Panc1 (cell line): ENCODE measurements at regions not wholly inside any gene's neighbourhood (a gene's known extent, or its start where the extent isn't known, plus 50 kb on each side); places are given as distances from the start of the nearest gene placed in this dataset.

Experiments used
- ATAC-seq: fragments of 200-7000 bp; cut with Tn5 transposase; 2 replicates; pipeline ENCODE4 v1.9.1; 2020; ENCODE audit warnings: mild to moderate bottlenecking, moderate library complexity
- BruUV-seq: library from RNA; stranded (reverse); fragments of 400-500 nt; replicated peaks from 2 replicates; lab custom pipeline; 2021; lab: Mats Ljungman, UMichigan
- CTCF ChIA-PET: fragments of 300-600 bp; sonication (Branson Sonifier 250); formaldehyde crosslinking; loops from one replicate; lab custom pipeline; 2022; ENCODE audit warnings: antibody characterized with exemption; lab: Charles Lee
- POLR2A ChIA-PET: fragments of 300-600 bp; sonication (Branson Sonifier 250); formaldehyde crosslinking; loops from one replicate; lab custom pipeline; 2022; ENCODE audit warnings: antibody characterized with exemption; lab: Charles Lee
- DNase-seq: peaks from one replicate; pipeline ENCODE4 v3.0.0-alpha.2; 2010; ENCODE audit warnings: low read depth, low spot score
- H3K27ac ChIP-seq: 2 replicates; pipeline ENCODE4 v1.5.1; 2011; ENCODE audit warnings: mild to moderate bottlenecking, low read length, inconsistent platforms
- H3K27me3 ChIP-seq: fragments of 200-500 bp; sonication (Bioruptor generic); 2 replicates; pipeline ENCODE4 v1.6.0; 2014; ENCODE audit warnings: low read length, inconsistent platforms; ENCODE audit not compliant: control insufficient read depth, insufficient read depth
- H3K36me3 ChIP-seq: fragments of 200-500 bp; sonication (Bioruptor generic); 2 replicates; pipeline ENCODE4 v1.5.1; 2014; ENCODE audit warnings: inconsistent platforms, mild to moderate bottlenecking, low read length, moderate library complexity; ENCODE audit not compliant: control insufficient read depth, insufficient read depth
- H3K4me1 ChIP-seq: 2 replicates; pipeline ENCODE4 v1.5.1; 2011; ENCODE audit warnings: inconsistent platforms, mild to moderate bottlenecking, low read length, moderate library complexity; ENCODE audit not compliant: control insufficient read depth, insufficient read depth
- H3K4me3 ChIP-seq, 2 experiments: 2 replicates each; pipeline ENCODE4 v1.5.1; 2011 to 2012; ENCODE audit warnings: low read depth in 2 of 2, low read length in 2 of 2, mild to moderate bottlenecking in 2 of 2, inconsistent platforms in 1 of 2, moderate library complexity in 1 of 2
- H3K9me3 ChIP-seq: fragments of 200-500 bp; sonication (Bioruptor generic); 2 replicates; pipeline ENCODE4 v1.5.1; 2014; ENCODE audit warnings: low read depth, mild to moderate bottlenecking, inconsistent platforms, low read length, moderate library complexity; ENCODE audit not compliant: control insufficient read depth, insufficient read depth
- CTCF ChIP-seq: fragments of 450-650 bp; IDR thresholded peaks from 2 replicates; pipeline ENCODE4 v1.5.1; 2017; ENCODE audit warnings: mild to moderate bottlenecking
- POLR2AphosphoS5 ChIP-seq: IDR thresholded peaks from 2 replicates; pipeline ENCODE4 v1.6.1; 2012; ENCODE audit warnings: mild to moderate bottlenecking, low read depth, low read length, moderate library complexity
- REST ChIP-seq, 2 experiments: IDR thresholded peaks; 2 replicates each; pipeline ENCODE4 v1.6.1; 2011 to 2012; ENCODE audit warnings: low read depth in 2 of 2, control low read depth in 1 of 2, low read length in 1 of 2, mild to moderate bottlenecking in 1 of 2, moderate library complexity in 1 of 2; ENCODE audit not compliant: insufficient read depth in 1 of 2
- SIN3A ChIP-seq: IDR thresholded peaks from 2 replicates; pipeline ENCODE4 v1.6.1; 2012; ENCODE audit warnings: low read depth, mild to moderate bottlenecking, low read length, moderate library complexity, borderline replicate concordance; ENCODE audit not compliant: insufficient read depth
- TCF7L2 ChIP-seq: IDR thresholded peaks from 2 replicates; pipeline ENCODE4 v1.6.1; 2011; ENCODE audit warnings: mild to moderate bottlenecking, low read depth, low read length, inconsistent platforms
- in situ Hi-C: cut with HindIII; loops from 2 replicates; pipeline ENCODE4 v1.10.0; 2016; ENCODE audit warnings: low sequenced_read_pairs, low pct_unique_long_range_greater_than_20kb
- intact Hi-C: fragments of 100-400 bp; cut with micrococcal nuclease; formaldehyde crosslinking; loops from one replicate; pipeline ENCODE4 v1.10.0; 2022; ENCODE audit not compliant: unreplicated experiment

GRCh38 chr2:594297-594949, 82.8 kb downstream of the TMEM18 start:
- TF ChIP-seq REST (IDR thresholded peaks at IDR 0.05; ENCODE audit: insufficient read depth in 1 of 2, low read depth in 2 of 2, low read length in 1 of 2) (no peak), POLR2AphosphoS5 (no peak), TCF7L2 (no peak), SIN3A (no peak), CTCF (no peak)
- no peak overlapping the region for H3K27ac ChIP-seq
- H3K4me3 ChIP-seq = no peak overlapping the region
- in situ Hi-C loops (no loop called here), intact Hi-C loops (no loop called here)
- no peaks in the 10 kb centered on the region for H3K36me3 ChIP-seq
- POLR2A ChIA-PET = no interaction called here
- no peak for DNase-seq
- CTCF ChIA-PET = no interaction called here
- no peaks in the 10 kb centered on the region for H3K27me3 ChIP-seq
- no TSS peak for BruUV-seq
- H3K9me3 ChIP-seq = no peaks in the 10 kb centered on the region
- ATAC-seq = no peak
- no peaks in the 10 kb centered on the region for H3K4me1 ChIP-seq

GRCh38 chr2:593356-594026, 83.7 kb downstream of the TMEM18 start:
- CTCF ChIA-PET = no interaction called here
- POLR2A ChIA-PET = no interaction called here

More at GRCh38 chr2:593356-594026, 83.7 kb downstream of the TMEM18 start:
- no peak for TF ChIP-seq TCF7L2
- no peak for TF ChIP-seq SIN3A
- no peak for TF ChIP-seq REST (IDR thresholded peaks at IDR 0.05; ENCODE audit: insufficient read depth in 1 of 2, low read depth in 2 of 2, low read length in 1 of 2)
- TF ChIP-seq CTCF = no peak
- no peak for TF ChIP-seq POLR2AphosphoS5
- intact Hi-C loops = no loop called here
- H3K4me3 ChIP-seq = no peak overlapping the region
- H3K9me3 ChIP-seq = no peaks in the 10 kb centered on the region
- ATAC-seq (no peak), DNase-seq (no peak)
- H3K27ac ChIP-seq = no peak overlapping the region
- no peaks in the 10 kb centered on the region for H3K36me3 ChIP-seq
- BruUV-seq = no TSS peak
- no peaks in the 10 kb centered on the region for H3K27me3 ChIP-seq
- in situ Hi-C loops = no loop called here
- no peaks in the 10 kb centered on the region for H3K4me1 ChIP-seq
